ENCODE measurements at regions not wholly inside any gene's neighbourhood (a gene's known extent, or its start where the extent isn't known, plus 50 kb on each side); places are given as distances from the start of the nearest gene placed in this dataset.
A peak's percentile ranks its signal among the peaks of the same experiment; 100 is the strongest.
"Not testable (repeated sequence)": the region's sequence is repeated elsewhere in the genome, so short reads cannot be mapped to it uniquely, and the experiment has no call there.

DNA sequence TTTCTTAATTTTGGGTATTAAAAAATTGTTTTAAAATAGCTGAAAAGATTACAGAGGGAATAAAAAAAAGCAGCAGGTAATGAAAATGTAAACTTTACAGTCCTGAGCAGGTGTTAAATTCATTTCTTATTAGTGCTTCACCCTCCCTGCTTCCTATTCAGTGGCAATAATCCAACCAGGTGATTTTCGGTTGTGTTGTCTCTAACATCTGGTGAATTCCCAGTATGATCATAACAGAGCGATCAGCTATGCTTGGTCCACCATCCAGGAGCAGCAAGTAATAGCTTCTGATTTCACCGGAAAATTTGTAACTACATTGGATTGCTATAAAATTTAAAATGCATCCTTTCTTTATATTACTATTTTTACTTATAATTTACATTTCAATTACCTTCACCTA, 673.1 kb downstream of the SOCS6 start:
- DNase-seq, result no peak

DNA sequence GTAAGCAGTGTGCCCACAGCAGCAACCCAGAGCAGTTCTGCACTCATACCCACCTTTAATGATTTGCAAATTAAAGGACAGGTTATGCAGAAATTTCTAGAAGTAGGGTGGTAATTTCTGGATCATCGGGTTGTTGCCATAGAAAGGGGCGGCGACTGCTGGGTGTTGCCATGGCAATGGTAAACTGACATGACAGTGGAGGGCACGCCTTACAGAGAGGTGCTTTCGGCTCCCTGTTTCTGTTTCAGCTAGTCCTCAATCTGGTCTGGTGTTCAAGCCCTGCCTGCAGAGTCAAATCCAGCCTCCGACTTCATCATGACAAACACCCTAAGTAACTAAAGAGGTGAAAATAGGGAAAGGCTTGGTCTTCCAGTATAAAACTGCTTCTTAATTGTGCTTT, 667.7 kb downstream of the SOCS6 start:
- DNase-seq, result no peak

DNA sequence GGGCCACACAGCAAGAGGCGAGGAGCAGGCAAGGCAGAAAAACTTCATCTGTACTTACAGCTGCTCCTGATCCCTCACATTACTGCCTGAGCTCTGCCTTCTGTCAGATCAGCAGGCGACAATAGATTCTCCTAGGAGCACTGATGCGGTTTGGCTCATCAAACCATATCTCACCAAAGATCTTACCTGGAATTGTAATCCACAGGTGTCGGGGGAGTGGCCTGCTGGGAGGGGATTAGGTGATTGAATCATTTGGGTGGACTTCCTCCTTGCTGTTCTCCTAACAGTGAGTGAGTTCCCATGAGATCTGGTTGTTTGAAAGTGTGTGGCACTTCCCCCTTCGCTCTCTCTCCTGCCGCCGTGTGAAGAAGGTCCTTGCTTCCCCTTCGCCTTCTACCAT, 647.3 kb downstream of the SOCS6 start:
- DNase-seq, result no peak

GRCh38 chr18:70931942-70932814, 643.3 kb downstream of the SOCS6 start:
- peak; percentile 2 for DNase-seq

GRCh38 chr18:70920840-70921374, 632.1 kb downstream of the SOCS6 start:
- DNase-seq, result no peak

DNA sequence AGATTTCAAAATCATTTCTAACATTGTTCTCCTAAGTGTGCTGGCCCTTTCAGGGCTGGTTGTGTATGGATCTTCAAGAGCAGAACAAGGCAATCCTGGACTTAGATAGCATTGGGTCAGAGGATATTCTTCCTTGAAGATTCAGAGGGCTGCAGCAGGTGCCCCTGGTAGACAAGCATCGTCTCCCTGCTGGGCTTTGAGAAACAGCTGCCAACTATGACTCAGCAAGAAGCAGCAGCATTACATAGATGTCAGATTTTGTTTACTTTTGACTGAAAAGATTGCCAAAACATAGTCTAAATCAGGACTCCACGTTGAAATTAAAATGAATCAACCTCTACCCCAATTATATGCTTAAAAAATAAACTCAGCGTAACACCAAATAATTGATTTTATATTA, 618.8 kb downstream of the SOCS6 start:
- peak; percentile 48 for DNase-seq

GRCh38 chr18:70892381-70892780, 603.5 kb downstream of the SOCS6 start:
- DNase-seq, result no peak

DNA sequence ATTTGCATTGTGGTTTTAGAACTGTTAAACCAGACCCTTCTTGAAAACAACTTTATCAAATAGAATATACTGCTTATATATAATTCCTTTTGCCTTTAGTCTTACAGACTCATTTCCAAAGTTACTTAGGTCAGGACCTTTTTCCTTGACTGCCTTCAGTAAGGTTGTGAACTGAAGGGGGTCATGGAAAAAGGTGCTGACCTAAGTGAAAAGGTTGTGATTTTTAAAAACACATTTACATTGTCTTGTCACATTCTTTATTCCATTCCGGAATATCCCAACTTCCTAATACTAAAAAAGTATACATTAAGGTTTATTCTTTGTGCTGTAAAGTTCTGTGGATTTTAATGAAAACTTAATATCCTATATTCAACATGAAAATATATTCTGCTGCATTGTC, 581.4 kb downstream of the SOCS6 start:
- no peak for DNase-seq

GRCh38 chr18:70848329-70848728, 559.5 kb downstream of the SOCS6 start:
- DNase-seq, result no peak

DNA sequence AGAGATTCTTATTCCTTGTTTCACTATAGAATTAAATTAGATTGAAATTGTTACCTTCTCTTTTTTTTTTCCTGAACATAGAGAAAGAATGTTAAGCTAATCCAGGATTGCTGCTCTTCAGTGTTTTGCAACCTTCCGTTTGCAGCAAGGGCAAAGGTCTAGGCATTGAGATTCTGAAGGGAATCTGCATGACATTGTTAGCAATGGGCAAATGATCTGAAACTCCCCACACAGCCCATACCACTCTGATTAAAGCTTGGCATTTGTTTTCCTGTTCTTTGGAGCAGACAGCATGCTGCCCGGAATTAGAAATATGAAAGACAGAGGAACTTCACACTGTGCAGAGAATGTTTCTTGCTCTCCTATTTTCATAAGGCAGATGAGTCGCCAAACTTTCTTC, 551.8 kb downstream of the SOCS6 start:
- no peak for DNase-seq

- DNase-seq, result no peak
Measured at GRCh38 chr18:70827632-70828031, 538.8 kb downstream of the SOCS6 start.

GRCh38 chr18:70826571-70826970, 537.7 kb downstream of the SOCS6 start:
- no peak for DNase-seq

- DNase-seq, result no peak
Measured at GRCh38 chr18:70822691-70823090, 533.8 kb downstream of the SOCS6 start.

GRCh38 chr18:70822117-70822516, 533.3 kb downstream of the SOCS6 start:
- DNase-seq, result no peak

- DNase-seq, result no peak
Measured at GRCh38 chr18:70808481-70809056, 519.7 kb downstream of the SOCS6 start.

GRCh38 chr18:70781860-70782453, 493.1 kb downstream of the SOCS6 start:
- DNase-seq, result peak; percentile 9

- DNase-seq, result not testable (repeated sequence)
Measured at GRCh38 chr18:70766254-70766653, 477.4 kb downstream of the SOCS6 start.

DNA sequence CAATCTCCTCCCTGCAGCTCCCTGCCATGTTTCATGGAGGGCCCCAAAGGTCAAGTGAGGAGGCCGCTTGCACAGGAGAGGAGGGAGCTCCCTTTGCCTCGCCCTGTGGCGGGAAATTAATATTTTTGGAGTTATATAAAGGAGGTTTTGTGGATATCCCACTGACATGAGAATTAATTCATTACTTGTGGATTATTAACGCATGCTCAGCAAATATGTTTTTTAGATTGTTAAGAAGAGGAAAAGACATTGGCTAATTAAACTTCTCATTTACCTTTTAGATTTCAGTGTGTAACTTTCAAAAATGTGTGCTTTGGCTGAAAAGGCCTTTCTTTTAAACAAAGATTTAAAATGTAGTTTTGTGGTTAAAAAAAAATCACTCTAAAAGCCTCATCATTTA, 474.0 kb downstream of the SOCS6 start:
- DNase-seq, result no peak

- no peak for DNase-seq
Measured at GRCh38 chr18:70758780-70759179, 469.9 kb downstream of the SOCS6 start.

DNA sequence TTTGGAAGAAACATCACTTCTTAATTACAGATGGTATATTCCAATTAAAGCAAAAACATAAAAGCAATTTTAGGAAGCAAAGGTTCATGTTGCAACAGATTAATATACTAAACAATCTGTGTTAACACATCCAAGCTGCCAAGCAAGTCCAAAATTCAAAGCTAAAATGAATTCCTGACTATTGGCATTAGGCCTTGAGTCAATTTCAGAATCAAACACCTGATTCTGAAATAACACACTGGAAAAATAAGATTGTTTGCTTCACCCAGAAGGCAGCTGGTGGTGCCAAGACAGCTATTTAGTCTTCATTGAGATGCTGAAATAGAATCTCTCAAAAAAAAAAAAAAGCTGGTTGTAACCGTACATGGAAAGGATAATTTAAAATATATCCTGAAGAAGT, 465.6 kb downstream of the SOCS6 start:
- DNase-seq, result no peak

- no peak for DNase-seq
Measured at GRCh38 chr18:70732916-70733315, 444.1 kb downstream of the SOCS6 start.

GRCh38 chr18:70732188-70732587, 443.3 kb downstream of the SOCS6 start:
- DNase-seq, result no peak

DNA sequence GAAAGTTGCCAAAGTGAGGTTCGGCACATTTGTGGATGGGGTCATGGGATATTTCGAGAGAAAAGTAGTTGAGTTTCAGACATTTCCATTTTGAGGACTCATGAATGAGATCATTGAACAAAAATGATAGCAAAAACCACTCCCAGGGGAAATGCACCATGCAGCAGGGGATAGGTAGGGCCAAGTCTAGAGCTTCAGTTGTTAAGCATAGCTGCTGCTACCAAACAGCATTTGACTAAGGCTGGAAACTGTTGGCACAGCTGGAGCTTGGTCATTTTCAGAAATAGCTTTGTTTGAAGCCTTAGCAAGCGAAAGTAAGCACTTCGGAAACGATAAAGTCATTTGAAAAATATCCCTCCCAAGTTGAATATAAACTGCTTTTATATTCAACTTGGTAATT, 431.8 kb downstream of the SOCS6 start:
- no peak for DNase-seq

DNA sequence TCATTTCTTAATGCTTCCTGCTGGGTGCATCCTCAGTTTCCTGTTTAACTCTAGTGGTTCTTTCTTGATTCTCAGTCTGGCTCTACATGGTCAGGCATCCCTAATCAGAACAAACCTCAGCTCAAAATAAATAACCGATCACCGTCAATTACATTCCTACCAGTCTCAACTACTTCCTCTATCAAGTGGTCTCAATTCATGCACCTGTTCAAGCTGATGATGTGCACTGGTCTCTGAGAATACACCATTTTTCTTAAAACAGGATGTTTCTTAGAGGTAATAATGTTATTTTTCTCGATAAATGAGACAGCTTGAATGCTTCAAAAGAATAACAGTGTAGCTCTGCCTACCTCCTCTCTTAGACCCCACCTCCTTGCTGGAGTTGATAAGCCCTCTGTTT, 420.9 kb downstream of the SOCS6 start:
- DNase-seq, result no peak

Data from NCI-H510A (cell line).